OCI-LY1 (cell line): ENCODE measurements at regions not wholly inside any gene's neighbourhood (a gene's known extent, or its start where the extent isn't known, plus 50 kb on each side); places are given as distances from the start of the nearest gene placed in this dataset.

Experiments used
- H2AFZ ChIP-seq: fragments of 200-600 bp; sonication (generic), shearing (Covaris generic); 2 replicates; pipeline ENCODE4 v1.6.0; 2014; ENCODE audit warnings: antibody characterized with exemption, mild to moderate bottlenecking, low read length
- H3F3A ChIP-seq: fragments of 200-600 bp; sonication (generic), shearing (Covaris generic); 2 replicates; pipeline ENCODE4 v1.6.0; 2014; ENCODE audit warnings: mild to moderate bottlenecking, antibody characterized with exemption, low read length, moderate library complexity; ENCODE audit not compliant: insufficient read depth
- H3K27ac ChIP-seq: fragments of 200-600 bp; sonication (generic); 2 replicates; pipeline ENCODE4 v1.5.1; 2014; ENCODE audit warnings: low read length, mixed run types, mild to moderate bottlenecking, low read depth; ENCODE audit not compliant: poor library complexity, severe bottlenecking
- H3K27me3 ChIP-seq: fragments of 200-600 bp; sonication (generic); 2 replicates; pipeline ENCODE4 v1.6.0; 2014; ENCODE audit warnings: antibody characterized with exemption, mild to moderate bottlenecking, low read length, moderate library complexity; ENCODE audit not compliant: insufficient read depth
- H3K36me3 ChIP-seq: fragments of 200-600 bp; sonication (generic); 2 replicates; pipeline ENCODE4 v1.6.1; 2014; ENCODE audit warnings: mild to moderate bottlenecking, antibody characterized with exemption, low read length, moderate library complexity, mixed read lengths; ENCODE audit not compliant: insufficient read depth
- H3K4me1 ChIP-seq: fragments of 200-600 bp; sonication (generic); 2 replicates; pipeline ENCODE4 v1.5.1; 2014; ENCODE audit warnings: mild to moderate bottlenecking, low read length, moderate library complexity; ENCODE audit not compliant: insufficient read depth, severe bottlenecking
- H3K4me2 ChIP-seq: fragments of 200-600 bp; sonication (generic), shearing (Covaris generic); 2 replicates; pipeline ENCODE4 v1.6.1; 2014; ENCODE audit warnings: low read length
- H3K4me3 ChIP-seq: fragments of 200-600 bp; sonication (generic); 2 replicates; pipeline ENCODE4 v1.5.1; 2014; ENCODE audit warnings: low read length, low read depth, mild to moderate bottlenecking, mixed read lengths; ENCODE audit not compliant: poor library complexity, severe bottlenecking
- H3K79me2 ChIP-seq: fragments of 200-600 bp; shearing (Covaris generic); 2 replicates; pipeline ENCODE4 v1.6.1; 2016; ENCODE audit warnings: mixed run types, low read length, mixed read lengths; ENCODE audit not compliant: insufficient read depth
- H3K9ac ChIP-seq: fragments of 200-600 bp; sonication (generic), shearing (Covaris generic); 2 replicates; pipeline ENCODE4 v1.6.1; 2014; ENCODE audit warnings: mild to moderate bottlenecking, low read length, mixed read lengths
- H3K9me2 ChIP-seq: fragments of 200-600 bp; sonication (generic), shearing (Covaris generic); 2 replicates; pipeline ENCODE4 v1.6.1; 2014; ENCODE audit warnings: low read depth, mild to moderate bottlenecking, low read length, mixed read lengths
- H3K9me3 ChIP-seq: fragments of 200-600 bp; shearing (Covaris generic); 2 replicates; pipeline ENCODE4 v1.6.1; 2014; ENCODE audit warnings: low read length, mixed read lengths
- H4K20me1 ChIP-seq: fragments of 200-600 bp; sonication (generic), shearing (Covaris generic); 2 replicates; pipeline ENCODE4 v1.6.0; 2016; ENCODE audit warnings: mild to moderate bottlenecking, low read length; ENCODE audit not compliant: insufficient read depth
- CTCF ChIP-seq: fragments of 200-600 bp; sonication (generic), shearing (Covaris generic); IDR thresholded peaks from 2 replicates; pipeline ENCODE4 v1.5.1; 2017; ENCODE audit warnings: mild to moderate bottlenecking, antibody characterized with exemption, low read length, moderate library complexity, mixed read lengths
- EZH2 ChIP-seq: fragments of 200-600 bp; sonication (generic), shearing (Covaris generic); IDR thresholded peaks from 2 replicates; pipeline ENCODE4 v1.8.0; 2017; ENCODE audit warnings: borderline replicate concordance, mixed run types, mild to moderate bottlenecking, antibody characterized with exemption, low read length, moderate library complexity, mixed read lengths

GRCh38 chr3:5448816-5449215 lies 261.3 kb downstream of the EDEM1 start:
- H4K20me1 ChIP-seq = no peaks in the 10 kb centered on the region
- H3K9me3 ChIP-seq = no peaks in the 10 kb centered on the region
- H2AFZ ChIP-seq = no peak overlapping the region
- H3K36me3 ChIP-seq = no peaks in the 10 kb centered on the region
- TF ChIP-seq EZH2 = no peak
- no peak for TF ChIP-seq CTCF
- H3K27ac ChIP-seq = no peak overlapping the region
- H3K27me3 ChIP-seq = no peaks in the 10 kb centered on the region
- no peaks in the 10 kb centered on the region for H3K9me2 ChIP-seq
- no peak overlapping the region for H3K4me3 ChIP-seq
- H3K4me2 ChIP-seq = no peak overlapping the region
- H3F3A ChIP-seq = no peaks in the 10 kb centered on the region
- H3K9ac ChIP-seq = no peak overlapping the region
- no peaks in the 10 kb centered on the region for H3K79me2 ChIP-seq
- H3K4me1 ChIP-seq = no peaks in the 10 kb centered on the region

GRCh38 chr3:5456199-5456598 lies 268.7 kb downstream of the EDEM1 start:
- H3K4me1 ChIP-seq = no peaks in the 10 kb centered on the region
- H3K9ac ChIP-seq = no peak overlapping the region
- H3K79me2 ChIP-seq = no peaks in the 10 kb centered on the region
- H2AFZ ChIP-seq = no peak overlapping the region
- H3F3A ChIP-seq = no peaks in the 10 kb centered on the region
- no peaks in the 10 kb centered on the region for H3K9me3 ChIP-seq
- no peak overlapping the region for H3K4me3 ChIP-seq
- H4K20me1 ChIP-seq = no peaks in the 10 kb centered on the region
- no peaks in the 10 kb centered on the region for H3K27me3 ChIP-seq
- no peaks in the 10 kb centered on the region for H3K9me2 ChIP-seq
- H3K4me2 ChIP-seq = no peak overlapping the region
- TF ChIP-seq EZH2 = no peak
- no peak for TF ChIP-seq CTCF
- H3K27ac ChIP-seq = no peak overlapping the region
- H3K36me3 ChIP-seq = no peaks in the 10 kb centered on the region

GRCh38 chr3:5458526-5458925 lies 271.0 kb downstream of the EDEM1 start:
- Histone ChIP-seq H3K4me1 (no peaks in the 10 kb centered on the region), H3K9ac (no peak overlapping the region), H3K36me3 (no peaks in the 10 kb centered on the region), H3K9me2 (no peaks in the 10 kb centered on the region), H3K9me3 (no peaks in the 10 kb centered on the region), H3K27me3 (no peaks in the 10 kb centered on the region), H3F3A (no peaks in the 10 kb centered on the region), H2AFZ (no peak overlapping the region), H4K20me1 (no peaks in the 10 kb centered on the region), H3K4me2 (no peak overlapping the region), H3K4me3 (no peak overlapping the region), H3K79me2 (no peaks in the 10 kb centered on the region), H3K27ac (no peak overlapping the region)
- TF ChIP-seq EZH2 = no peak
- no peak for TF ChIP-seq CTCF
